Liver (tissue), 8 donors: ENCODE measurements at regions not wholly inside any gene's neighbourhood (a gene's known extent, or its start where the extent isn't known, plus 50 kb on each side); places are given as distances from the start of the nearest gene placed in this dataset.

Experiments used
- DNase-seq: peaks from one replicate; pipeline ENCODE4 v3.0.0-alpha.2; 2017; ENCODE audit warnings: low spot score
- H3K27ac ChIP-seq, 2 donors: one replicate each; pipeline ENCODE4 v1.7.0; 2013; ENCODE audit warnings: inconsistent platforms in 2 of 2, low read length in 2 of 2, control low read depth in 1 of 2, low read depth in 1 of 2, mild to moderate bottlenecking in 1 of 2
- H3K27me3 ChIP-seq, 4 donors: one replicate each; pipeline versions ENCODE4 v1.6.1 to v1.7.0; 2013; ENCODE audit warnings: low read length in 3 of 4, inconsistent platforms in 1 of 4, mild to moderate bottlenecking in 1 of 4, moderate library complexity in 1 of 4; ENCODE audit not compliant: control insufficient read depth in 4 of 4, insufficient read depth in 4 of 4
- H3K36me3 ChIP-seq, 4 donors: one replicate each; pipeline versions ENCODE4 v1.6.1 to v1.7.0; 2013; ENCODE audit warnings: low read length in 3 of 4, mild to moderate bottlenecking in 3 of 4, low read depth in 1 of 4, moderate library complexity in 1 of 4; ENCODE audit not compliant: control insufficient read depth in 4 of 4, insufficient read depth in 3 of 4
- H3K4me1 ChIP-seq, 4 donors: one replicate each; pipeline versions ENCODE4 v1.6.1 to v1.7.0; 2013; ENCODE audit warnings: low read length in 3 of 4, mild to moderate bottlenecking in 3 of 4, moderate library complexity in 1 of 4; ENCODE audit not compliant: control insufficient read depth in 4 of 4, insufficient read depth in 4 of 4
- H3K4me3 ChIP-seq, 3 donors: one replicate each; pipeline versions ENCODE4 v1.6.1 to v1.7.0; 2013; ENCODE audit warnings: low read length in 3 of 3, control low read depth in 1 of 3, low read depth in 1 of 3, mild to moderate bottlenecking in 1 of 3
- H3K9ac ChIP-seq, 2 donors: one replicate each; pipeline ENCODE4 v1.7.0; 2013; ENCODE audit warnings: low read length in 2 of 2, mild to moderate bottlenecking in 2 of 2, moderate library complexity in 2 of 2, control low read depth in 1 of 2, low read depth in 1 of 2
- H3K9me3 ChIP-seq, 4 donors: one replicate each; pipeline versions ENCODE4 v1.6.1 to v1.7.0; 2013; ENCODE audit warnings: low read length in 3 of 4; ENCODE audit not compliant: control insufficient read depth in 4 of 4
- EGR1 ChIP-seq, 2 donors: IDR thresholded peaks; 2 replicates each; pipeline ENCODE4 v1.6.1; 2016 to 2018; ENCODE audit warnings: antibody characterized with exemption in 2 of 2, low read depth in 2 of 2
- FOXA1 ChIP-seq: IDR thresholded peaks from 2 replicates; pipeline ENCODE4 v1.6.1; 2016; ENCODE audit warnings: antibody characterized with exemption
- FOXA2 ChIP-seq: IDR thresholded peaks from 2 replicates; pipeline ENCODE4 v1.6.1; 2016; ENCODE audit warnings: antibody characterized with exemption
- GABPA ChIP-seq, 2 donors: IDR thresholded peaks in 1 of 2; conservative IDR thresholded peaks in 1 of 2; 2 replicates each; pipeline ENCODE4 v1.6.1; 2016; ENCODE audit warnings: antibody characterized with exemption in 2 of 2, mild to moderate bottlenecking in 1 of 2, moderate library complexity in 1 of 2
- HNF4G ChIP-seq: IDR thresholded peaks from 2 replicates; pipeline ENCODE4 v1.6.1; 2016; ENCODE audit warnings: antibody characterized with exemption
- JUND ChIP-seq, 2 donors: IDR thresholded peaks; 2 replicates each; pipeline ENCODE4 v1.6.1; 2016; ENCODE audit warnings: antibody characterized with exemption in 2 of 2
- NR2F2 ChIP-seq: IDR thresholded peaks from 2 replicates; pipeline ENCODE4 v1.6.1; 2016; ENCODE audit warnings: antibody characterized with exemption
- RAD21 ChIP-seq, 2 donors: IDR thresholded peaks; 2 replicates each; pipeline ENCODE4 v1.6.1; 2016; ENCODE audit warnings: antibody characterized with exemption in 2 of 2, mild to moderate bottlenecking in 2 of 2
- RXRA ChIP-seq, 2 donors: IDR thresholded peaks; 2 replicates each; pipeline ENCODE4 v1.6.1; 2017 to 2018; ENCODE audit warnings: antibody characterized with exemption in 2 of 2, mild to moderate bottlenecking in 1 of 2
- SP1 ChIP-seq: IDR thresholded peaks from 2 replicates; pipeline ENCODE4 v1.6.1; 2018; ENCODE audit warnings: antibody characterized with exemption, mild to moderate bottlenecking
- TAF1 ChIP-seq: conservative IDR thresholded peaks from 2 replicates; pipeline ENCODE4 v1.6.1; 2016; ENCODE audit warnings: antibody characterized with exemption, mild to moderate bottlenecking
- YY1 ChIP-seq: IDR thresholded peaks from 2 replicates; pipeline ENCODE4 v1.6.1; 2016; ENCODE audit warnings: antibody characterized with exemption, mild to moderate bottlenecking
- WGBS: extraction: QIAGEN DNeasy Blood & Tissue Kit; methylation state at CpG from one replicate; pipeline ENCODE4 v1.1.7; 2013; 5-methylcytosine and 5-hydroxymethylcytosine counted together
- TF ChIP-seq, protein P1 (sequence below): fragments of 150-350 bp; IDR thresholded peaks from 2 replicates; pipeline ENCODE4 v1.5.1; 2017; ENCODE audit warnings: improper control_type of control experiment, low read depth, low read length; ENCODE audit not compliant: missing input control
- TF ChIP-seq, protein P2 (sequence below): IDR thresholded peaks from 2 replicates; pipeline ENCODE4 v1.6.1; 2016; ENCODE audit warnings: antibody characterized with exemption
- TF ChIP-seq, protein P3 (sequence below): IDR thresholded peaks from 2 replicates; pipeline ENCODE4 v1.6.1; 2016; ENCODE audit warnings: antibody characterized with exemption
- TF ChIP-seq, protein P4 (sequence below): IDR thresholded peaks from 2 replicates; pipeline ENCODE4 v1.6.1; 2016; ENCODE audit warnings: antibody characterized with exemption
- TF ChIP-seq, protein P5 (sequence below): IDR thresholded peaks from 2 replicates; pipeline ENCODE4 v1.6.1; 2016; ENCODE audit warnings: antibody characterized with exemption, mild to moderate bottlenecking
- donor health status: healthy.
- donor health status: healthy.
- donor health status: healthy.
- donor health status: healthy.
- donor health status: healthy.

DNA sequence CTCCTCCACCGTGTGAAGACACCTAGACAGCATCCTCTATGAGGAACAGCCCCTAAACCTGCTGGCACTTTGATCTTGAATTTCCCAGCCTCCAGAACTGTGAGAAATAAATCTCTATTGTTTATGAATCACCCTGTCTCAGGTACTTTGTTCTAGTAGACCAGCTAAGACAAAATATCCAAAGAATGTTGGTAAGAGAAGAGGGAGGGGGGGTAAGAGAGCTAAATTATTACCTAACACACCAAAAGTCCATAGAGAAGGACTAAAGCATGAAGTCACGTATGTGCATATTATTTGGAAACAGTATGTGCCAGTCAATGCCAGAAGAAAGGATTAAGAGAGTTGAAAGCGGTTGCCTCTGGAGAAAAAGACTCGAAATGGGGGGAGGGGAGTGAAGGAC, 211.0 kb downstream of the SP3 start:
- no peak overlapping the region for H3K27ac ChIP-seq
- TF ChIP-seq EGR1 (IDR thresholded peaks at IDR 0.05; ENCODE audit: low read depth in 2 of 2) (no peak), NR2F2 (no peak)
- no peak for DNase-seq
- H3K36me3 ChIP-seq = no peaks in the 10 kb centered on the region
- no peak overlapping the region for H3K4me3 ChIP-seq
- H3K27me3 ChIP-seq = no peaks in the 10 kb centered on the region
- H3K4me1 ChIP-seq = peaks cover 0 to 3% (median 0%) of the 10 kb centered on the region in 4 donors
- no peak overlapping the region for H3K9ac ChIP-seq
- H3K9me3 ChIP-seq = no peaks in the 10 kb centered on the region
- 84% methylated on average over 4 of the region's 4 CpGs for WGBS

DNA sequence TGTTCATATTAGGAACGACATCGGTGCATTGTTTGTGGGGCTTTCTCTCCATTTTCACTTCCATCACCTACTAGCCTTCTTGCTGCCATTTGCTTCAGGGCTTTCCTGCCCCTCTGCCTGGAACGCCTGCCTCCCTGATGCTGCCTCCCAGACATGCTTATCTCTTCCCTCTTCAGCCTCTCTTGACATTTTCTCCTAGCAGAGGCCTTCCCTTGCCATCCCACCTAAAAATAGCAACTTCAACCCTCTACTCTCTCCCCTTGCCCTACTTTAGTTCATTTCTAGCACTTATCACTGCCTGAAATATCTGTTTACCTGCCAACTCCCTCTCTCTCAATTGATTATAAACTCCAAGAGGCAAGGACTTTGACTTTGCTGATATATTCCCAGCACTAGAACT, 210.3 kb downstream of the SP3 start:
- DNase-seq = no peak
- WGBS = 88% methylated on average over 3 of the region's 3 CpGs
- Histone ChIP-seq H3K4me3 (no peak overlapping the region), H3K36me3 (no peaks in the 10 kb centered on the region), H3K4me1 (peaks cover 0 to 2% (median 0%) of the 10 kb centered on the region in 4 donors), H3K9me3 (no peaks in the 10 kb centered on the region), H3K27me3 (no peaks in the 10 kb centered on the region), H3K27ac (no peak overlapping the region), H3K9ac (no peak overlapping the region)
- no peak for TF ChIP-seq HNF4G
- TF ChIP-seq JUND (IDR thresholded peaks at IDR 0.05) = no peak
- TF ChIP-seq GABPA (IDR thresholded peaks at IDR 0.05 in 1 of 2, conservative IDR thresholded peaks at IDR 0.05 in 1 of 2) = no peak
- TF ChIP-seq YY1 = no peak
- TF ChIP-seq RAD21 (IDR thresholded peaks at IDR 0.05) = no peak
- TF ChIP-seq, protein P1, sequence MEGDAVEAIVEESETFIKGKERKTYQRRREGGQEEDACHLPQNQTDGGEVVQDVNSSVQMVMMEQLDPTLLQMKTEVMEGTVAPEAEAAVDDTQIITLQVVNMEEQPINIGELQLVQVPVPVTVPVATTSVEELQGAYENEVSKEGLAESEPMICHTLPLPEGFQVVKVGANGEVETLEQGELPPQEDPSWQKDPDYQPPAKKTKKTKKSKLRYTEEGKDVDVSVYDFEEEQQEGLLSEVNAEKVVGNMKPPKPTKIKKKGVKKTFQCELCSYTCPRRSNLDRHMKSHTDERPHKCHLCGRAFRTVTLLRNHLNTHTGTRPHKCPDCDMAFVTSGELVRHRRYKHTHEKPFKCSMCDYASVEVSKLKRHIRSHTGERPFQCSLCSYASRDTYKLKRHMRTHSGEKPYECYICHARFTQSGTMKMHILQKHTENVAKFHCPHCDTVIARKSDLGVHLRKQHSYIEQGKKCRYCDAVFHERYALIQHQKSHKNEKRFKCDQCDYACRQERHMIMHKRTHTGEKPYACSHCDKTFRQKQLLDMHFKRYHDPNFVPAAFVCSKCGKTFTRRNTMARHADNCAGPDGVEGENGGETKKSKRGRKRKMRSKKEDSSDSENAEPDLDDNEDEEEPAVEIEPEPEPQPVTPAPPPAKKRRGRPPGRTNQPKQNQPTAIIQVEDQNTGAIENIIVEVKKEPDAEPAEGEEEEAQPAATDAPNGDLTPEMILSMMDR = no peak
- no peak for TF ChIP-seq SP1

DNA sequence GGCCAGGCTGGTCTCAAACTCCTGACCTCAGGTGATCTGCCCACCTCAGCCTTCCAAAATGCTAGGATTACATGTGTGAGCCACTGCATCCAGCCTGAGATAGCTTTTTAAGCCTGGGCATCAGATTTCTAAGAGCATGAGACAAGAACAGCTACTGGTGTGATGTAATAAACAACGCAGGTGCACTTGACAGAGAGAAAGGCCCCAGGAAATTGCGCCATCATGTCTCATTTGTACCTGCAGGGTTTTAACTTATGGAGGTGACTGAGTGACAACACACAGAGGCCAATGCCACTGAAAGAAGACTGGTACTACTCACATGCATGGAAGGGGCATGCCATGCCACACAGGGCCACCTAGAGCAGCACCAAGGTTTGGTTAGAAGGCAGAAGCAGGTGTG, 209.4 kb downstream of the SP3 start:
- TF ChIP-seq SP1 (no peak), FOXA2 (no peak), HNF4G (no peak), GABPA (IDR thresholded peaks at IDR 0.05 in 1 of 2, conservative IDR thresholded peaks at IDR 0.05 in 1 of 2) (no peak), FOXA1 (no peak), TAF1 (no peak), JUND (IDR thresholded peaks at IDR 0.05) (no peak), RAD21 (IDR thresholded peaks at IDR 0.05) (no peak), EGR1 (IDR thresholded peaks at IDR 0.05; ENCODE audit: low read depth in 2 of 2) (no peak), NR2F2 (no peak), RXRA (IDR thresholded peaks at IDR 0.05) (no peak), YY1 (no peak)
- TF ChIP-seq, protein P2, sequence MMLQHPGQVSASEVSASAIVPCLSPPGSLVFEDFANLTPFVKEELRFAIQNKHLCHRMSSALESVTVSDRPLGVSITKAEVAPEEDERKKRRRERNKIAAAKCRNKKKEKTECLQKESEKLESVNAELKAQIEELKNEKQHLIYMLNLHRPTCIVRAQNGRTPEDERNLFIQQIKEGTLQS = no peak
- TF ChIP-seq, protein P3, sequence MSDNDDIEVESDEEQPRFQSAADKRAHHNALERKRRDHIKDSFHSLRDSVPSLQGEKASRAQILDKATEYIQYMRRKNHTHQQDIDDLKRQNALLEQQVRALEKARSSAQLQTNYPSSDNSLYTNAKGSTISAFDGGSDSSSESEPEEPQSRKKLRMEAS = no peak
- TF ChIP-seq, protein P4, sequence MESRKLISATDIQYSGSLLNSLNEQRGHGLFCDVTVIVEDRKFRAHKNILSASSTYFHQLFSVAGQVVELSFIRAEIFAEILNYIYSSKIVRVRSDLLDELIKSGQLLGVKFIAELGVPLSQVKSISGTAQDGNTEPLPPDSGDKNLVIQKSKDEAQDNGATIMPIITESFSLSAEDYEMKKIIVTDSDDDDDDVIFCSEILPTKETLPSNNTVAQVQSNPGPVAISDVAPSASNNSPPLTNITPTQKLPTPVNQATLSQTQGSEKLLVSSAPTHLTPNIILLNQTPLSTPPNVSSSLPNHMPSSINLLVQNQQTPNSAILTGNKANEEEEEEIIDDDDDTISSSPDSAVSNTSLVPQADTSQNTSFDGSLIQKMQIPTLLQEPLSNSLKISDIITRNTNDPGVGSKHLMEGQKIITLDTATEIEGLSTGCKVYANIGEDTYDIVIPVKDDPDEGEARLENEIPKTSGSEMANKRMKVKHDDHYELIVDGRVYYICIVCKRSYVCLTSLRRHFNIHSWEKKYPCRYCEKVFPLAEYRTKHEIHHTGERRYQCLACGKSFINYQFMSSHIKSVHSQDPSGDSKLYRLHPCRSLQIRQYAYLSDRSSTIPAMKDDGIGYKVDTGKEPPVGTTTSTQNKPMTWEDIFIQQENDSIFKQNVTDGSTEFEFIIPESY = no peak
- TF ChIP-seq, protein P5, sequence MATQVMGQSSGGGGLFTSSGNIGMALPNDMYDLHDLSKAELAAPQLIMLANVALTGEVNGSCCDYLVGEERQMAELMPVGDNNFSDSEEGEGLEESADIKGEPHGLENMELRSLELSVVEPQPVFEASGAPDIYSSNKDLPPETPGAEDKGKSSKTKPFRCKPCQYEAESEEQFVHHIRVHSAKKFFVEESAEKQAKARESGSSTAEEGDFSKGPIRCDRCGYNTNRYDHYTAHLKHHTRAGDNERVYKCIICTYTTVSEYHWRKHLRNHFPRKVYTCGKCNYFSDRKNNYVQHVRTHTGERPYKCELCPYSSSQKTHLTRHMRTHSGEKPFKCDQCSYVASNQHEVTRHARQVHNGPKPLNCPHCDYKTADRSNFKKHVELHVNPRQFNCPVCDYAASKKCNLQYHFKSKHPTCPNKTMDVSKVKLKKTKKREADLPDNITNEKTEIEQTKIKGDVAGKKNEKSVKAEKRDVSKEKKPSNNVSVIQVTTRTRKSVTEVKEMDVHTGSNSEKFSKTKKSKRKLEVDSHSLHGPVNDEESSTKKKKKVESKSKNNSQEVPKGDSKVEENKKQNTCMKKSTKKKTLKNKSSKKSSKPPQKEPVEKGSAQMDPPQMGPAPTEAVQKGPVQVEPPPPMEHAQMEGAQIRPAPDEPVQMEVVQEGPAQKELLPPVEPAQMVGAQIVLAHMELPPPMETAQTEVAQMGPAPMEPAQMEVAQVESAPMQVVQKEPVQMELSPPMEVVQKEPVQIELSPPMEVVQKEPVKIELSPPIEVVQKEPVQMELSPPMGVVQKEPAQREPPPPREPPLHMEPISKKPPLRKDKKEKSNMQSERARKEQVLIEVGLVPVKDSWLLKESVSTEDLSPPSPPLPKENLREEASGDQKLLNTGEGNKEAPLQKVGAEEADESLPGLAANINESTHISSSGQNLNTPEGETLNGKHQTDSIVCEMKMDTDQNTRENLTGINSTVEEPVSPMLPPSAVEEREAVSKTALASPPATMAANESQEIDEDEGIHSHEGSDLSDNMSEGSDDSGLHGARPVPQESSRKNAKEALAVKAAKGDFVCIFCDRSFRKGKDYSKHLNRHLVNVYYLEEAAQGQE = no peak
- TF ChIP-seq, protein P1 = no peak
- H3K27me3 ChIP-seq = no peaks in the 10 kb centered on the region
- no peaks in the 10 kb centered on the region for H3K4me1 ChIP-seq
- no peak overlapping the region for H3K9ac ChIP-seq
- WGBS = 95% methylated on average over 2 of the region's 2 CpGs
- DNase-seq = no peak
- H3K4me3 ChIP-seq = no peak overlapping the region
- no peaks in the 10 kb centered on the region for H3K36me3 ChIP-seq
- H3K9me3 ChIP-seq = no peaks in the 10 kb centered on the region
- H3K27ac ChIP-seq = no peak overlapping the region
